Iris pigment epithelial cell (primary cell): ENCODE measurements at regions not wholly inside any gene's neighbourhood (a gene's known extent, or its start where the extent isn't known, plus 50 kb on each side); places are given as distances from the start of the nearest gene placed in this dataset.

Source experiments
- DNase-seq: peaks from one replicate; pipeline ENCODE4 v3.0.0-alpha.2; 2011; ENCODE audit warnings: low read depth

DNA sequence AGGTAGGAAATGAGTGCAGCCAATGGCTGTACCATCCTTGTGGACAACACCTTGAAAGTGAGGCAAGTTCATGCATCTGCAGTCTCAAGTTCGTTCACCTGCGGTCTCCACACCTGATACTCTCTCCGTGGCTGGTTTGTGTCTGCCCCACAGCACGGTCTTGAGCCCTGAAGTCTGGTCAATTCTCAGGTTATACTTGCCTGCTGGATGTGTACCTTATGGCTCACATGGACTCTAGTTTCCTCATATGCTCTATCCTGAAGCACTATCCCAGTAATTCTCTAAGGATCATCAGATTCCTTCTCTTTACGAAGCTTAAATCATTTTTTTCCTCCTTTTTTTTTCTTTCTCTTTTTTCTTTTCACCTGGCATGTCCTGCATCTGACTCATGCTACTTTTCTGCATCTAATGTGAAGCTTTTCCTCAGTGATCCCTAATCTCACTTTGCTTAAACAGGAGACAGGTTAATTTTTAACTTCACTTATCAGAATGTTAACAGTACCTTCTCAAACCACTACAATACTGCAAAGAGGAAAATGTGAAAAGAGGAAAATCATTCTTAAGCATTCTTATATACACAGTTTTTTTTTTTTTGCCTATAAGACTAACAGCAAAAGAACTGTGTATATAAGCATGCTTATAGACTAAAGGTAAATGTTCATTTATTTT, 511.2 kb downstream of the SOX11 start:
- DNase-seq = no peak

- DNase-seq = no peak
Measured at GRCh38 chr2:6206882-6207281, 514.7 kb downstream of the SOX11 start.

DNA sequence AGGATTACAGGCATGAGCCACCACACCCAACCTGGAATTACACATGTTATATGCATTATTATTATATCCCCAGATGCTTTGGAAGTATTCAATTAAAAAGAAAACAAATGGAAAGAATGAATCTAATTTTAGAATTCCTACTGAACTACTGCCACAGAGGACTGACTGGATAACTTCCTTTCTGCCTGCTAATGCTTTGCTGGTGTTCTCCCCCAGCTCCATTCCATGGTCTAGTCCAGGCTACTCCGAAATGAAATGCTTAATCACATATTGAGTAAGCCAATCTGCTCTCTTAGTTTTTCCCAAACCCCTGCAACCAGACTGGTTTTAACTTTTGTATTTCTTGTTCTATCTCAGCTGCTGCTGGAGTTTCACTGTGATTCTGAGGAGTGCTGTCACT, 519.1 kb downstream of the SOX11 start:
- DNase-seq = no peak

DNA sequence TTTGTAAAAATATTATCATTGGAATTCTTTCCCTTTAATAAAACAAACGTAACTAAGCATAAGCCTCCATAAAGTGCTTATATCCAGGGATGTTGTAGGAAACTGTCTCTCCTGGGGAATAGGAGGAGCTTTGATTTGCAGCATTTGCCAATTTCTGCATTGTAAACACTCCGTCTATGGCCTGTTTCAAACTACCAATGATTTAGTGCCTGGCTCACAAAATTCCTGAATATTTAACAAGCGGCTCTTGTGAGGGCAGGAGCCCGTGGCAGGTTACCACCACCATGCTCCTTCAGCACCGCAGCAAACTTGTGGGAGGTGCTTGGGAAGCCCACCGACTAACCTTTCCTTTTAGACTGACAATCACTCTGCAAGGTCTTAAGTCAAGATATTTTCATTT, 520.3 kb downstream of the SOX11 start:
- no peak for DNase-seq

DNA sequence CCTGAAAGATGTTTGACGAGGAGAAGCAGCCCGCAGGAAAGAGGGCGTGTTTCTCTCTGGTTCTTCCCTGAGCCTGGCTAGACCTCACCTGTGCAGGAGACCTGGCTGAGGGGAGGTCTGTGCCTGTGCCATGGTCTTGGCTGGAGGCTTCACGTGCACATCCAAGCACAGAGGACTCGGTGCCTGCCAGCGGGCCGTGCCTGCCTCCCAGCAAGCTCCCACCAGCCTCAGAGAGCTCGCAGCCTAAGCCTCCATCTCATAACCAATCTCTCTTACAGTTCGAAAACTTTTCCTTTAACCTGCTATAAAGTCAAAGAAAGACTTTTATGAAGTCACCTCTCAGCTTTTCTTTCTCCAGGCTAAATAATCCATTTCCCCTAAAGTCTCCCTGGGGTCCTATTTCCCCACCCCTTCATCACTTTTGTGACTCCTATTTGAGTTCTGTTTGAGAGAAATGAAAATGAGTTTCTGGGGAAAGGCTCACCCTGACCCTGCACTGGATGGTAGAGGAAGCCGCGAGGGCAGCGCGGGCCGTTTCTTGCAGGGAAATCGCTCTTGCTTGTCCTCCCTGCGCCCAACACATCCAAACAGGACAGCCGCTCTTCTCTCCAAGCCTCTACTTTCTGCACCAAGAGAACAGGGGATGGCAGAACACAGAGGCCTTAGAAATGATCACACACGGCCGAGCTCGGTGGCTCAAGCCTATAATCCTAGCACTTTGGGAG, 521.0 kb downstream of the SOX11 start:
- no peak for DNase-seq

- no peak for DNase-seq
Measured at GRCh38 chr2:6214471-6214870, 522.3 kb downstream of the SOX11 start.

DNA sequence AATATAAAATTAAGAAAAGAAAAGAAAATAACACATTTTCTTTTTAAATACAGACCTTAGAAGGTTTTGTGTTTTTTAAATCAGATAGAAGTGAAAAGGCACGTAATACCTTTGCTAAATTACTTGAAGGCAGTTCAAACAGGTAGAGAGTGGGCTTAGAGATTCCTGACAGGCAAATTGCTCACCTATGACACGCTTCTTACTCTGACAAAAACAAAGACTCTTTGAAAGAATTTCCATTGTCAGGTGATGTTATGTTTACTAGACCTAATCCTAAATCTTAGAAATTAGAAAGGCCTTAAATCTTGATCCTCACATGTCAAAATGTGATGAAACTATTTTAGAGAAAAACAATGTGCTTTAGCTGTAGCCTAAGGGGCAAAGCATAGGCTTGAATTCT, 522.9 kb downstream of the SOX11 start:
- DNase-seq = no peak

- DNase-seq = no peak
Measured at GRCh38 chr2:6216234-6216633, 524.0 kb downstream of the SOX11 start.

- no peak for DNase-seq
Measured at GRCh38 chr2:6218926-6219325, 526.7 kb downstream of the SOX11 start.

GRCh38 chr2:6219906-6220305, 527.7 kb downstream of the SOX11 start:
- DNase-seq = no peak

DNA sequence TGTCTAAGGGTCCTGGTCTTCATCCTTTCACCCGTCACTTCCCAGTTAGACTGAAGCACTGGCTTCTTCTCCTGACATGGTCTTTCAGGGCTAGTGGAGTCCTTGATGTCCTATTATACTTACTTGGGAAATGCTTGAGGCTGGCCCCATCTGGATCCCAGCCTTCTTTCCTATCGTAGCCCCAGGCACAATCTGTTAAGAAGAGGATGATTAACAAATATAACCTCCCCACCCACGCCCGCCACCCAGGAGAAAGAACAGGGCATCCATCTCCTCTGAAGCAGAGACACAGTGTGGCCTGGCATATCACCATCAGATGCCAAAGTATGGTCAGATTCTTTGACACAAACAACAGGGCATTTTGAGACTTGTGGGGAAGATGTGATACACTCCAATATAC, 530.1 kb downstream of the SOX11 start:
- DNase-seq = no peak

DNA sequence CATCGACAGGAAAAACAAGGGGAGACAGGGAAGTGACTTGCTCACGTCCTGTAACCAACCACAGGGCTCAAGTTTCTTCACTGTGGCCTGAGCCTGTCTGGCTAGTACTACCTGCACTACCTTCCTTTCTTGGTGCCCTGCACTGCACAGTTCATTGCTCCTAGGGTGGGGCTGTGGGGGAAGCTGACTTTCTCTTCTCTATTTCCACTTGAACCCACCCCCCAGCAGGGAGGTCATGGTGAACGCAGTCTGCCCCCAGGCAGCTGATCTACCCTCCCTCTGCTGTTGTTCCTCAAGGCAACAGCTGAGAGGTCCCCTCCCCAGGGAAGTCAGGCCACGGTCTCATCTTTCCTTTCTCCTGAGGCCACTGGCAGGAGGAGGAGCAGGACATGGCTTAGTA, 532.1 kb downstream of the SOX11 start:
- no peak for DNase-seq

- DNase-seq = no peak
Measured at GRCh38 chr2:6228251-6228650, 536.1 kb downstream of the SOX11 start.

DNA sequence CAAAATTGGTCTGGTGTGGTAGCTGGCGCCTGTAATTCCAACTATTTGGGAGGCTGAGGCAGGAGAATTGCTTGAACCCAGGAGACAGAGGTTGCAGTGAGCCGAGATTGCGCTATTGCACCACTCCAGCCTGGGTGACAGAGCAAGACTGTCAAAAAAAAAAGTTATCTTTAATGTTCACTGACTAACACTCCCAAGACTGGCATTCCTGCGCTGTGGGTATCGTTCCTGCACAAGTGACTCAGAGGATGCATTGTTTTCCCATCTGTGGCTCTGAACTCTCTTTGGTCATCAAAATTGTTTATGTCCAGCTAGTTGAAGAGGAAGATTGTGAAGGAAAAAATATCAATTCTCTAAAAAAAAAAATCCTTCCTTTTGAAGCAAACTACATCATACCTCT, 539.0 kb downstream of the SOX11 start:
- peak; percentile 48 for DNase-seq

- DNase-seq = no peak
Measured at GRCh38 chr2:6233993-6234392, 541.8 kb downstream of the SOX11 start.

DNA sequence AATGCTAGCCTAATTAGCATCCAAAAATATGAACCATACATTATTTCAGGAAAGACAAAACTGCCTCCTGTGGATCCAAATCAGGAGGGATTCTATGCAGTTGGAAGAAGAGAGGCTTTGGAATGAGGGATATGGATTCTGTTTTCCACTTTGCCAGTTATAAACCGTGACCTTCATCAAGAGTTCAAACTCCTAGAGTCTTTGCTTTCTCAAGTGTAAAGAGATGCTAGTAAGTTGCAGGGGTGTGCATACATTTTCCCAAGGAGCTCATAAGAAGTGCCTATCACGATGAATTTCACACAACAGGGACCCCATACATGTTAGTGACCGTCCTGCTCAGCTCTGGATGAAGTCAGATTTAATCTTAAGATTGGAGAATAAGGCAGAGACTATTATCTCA, 542.5 kb downstream of the SOX11 start:
- DNase-seq = no peak

DNA sequence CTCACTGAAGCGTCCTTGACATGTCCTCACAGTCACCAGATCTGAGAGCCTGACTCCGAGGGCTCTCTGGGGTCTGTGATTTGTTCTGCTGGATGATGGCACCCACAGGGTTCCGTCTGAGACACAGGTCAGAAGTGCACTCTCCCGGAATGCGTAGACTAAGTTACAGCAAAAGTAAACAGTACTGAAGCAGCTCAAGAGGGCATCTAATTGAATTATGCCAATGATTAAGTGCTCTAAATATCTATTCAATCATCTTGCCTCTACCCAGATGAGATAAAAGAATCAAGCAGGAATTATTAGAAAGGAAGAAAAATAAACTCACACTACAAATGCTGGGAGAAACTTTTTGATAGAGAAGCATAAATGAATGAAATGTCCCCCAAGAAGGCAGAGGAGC, 544.1 kb downstream of the SOX11 start:
- no peak for DNase-seq

DNA sequence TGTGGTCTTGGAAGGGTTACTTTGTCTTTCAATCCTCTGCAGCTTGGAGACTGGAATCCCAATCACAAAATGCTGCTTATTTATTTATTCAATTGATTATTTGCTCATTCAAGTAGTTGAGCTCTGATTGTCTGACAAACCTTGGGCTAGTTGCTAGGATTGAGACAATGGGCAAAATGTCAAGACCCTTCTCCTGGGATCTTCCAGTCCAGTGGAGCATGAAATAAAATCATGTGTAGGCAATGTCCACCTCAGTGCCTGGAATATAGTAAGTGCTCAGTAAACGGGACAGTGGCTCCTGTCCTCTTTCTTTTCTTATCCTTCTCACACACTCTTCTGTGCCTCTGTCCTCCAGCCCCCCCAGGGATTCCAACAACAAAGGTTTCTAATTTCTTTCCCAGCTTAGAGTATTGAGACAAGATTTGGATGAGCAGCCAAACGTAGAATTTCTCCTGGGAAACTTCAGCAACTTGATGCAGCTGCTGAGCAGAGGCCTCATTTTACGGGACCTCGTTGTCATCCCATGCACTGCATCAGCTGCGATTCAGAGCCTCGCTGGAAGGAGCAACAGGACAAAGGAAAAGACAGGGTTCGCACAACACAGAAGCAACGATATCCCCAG, 545.0 kb downstream of the SOX11 start:
- DNase-seq = no peak

- DNase-seq = no peak
Measured at GRCh38 chr2:6249557-6249956, 557.4 kb downstream of the SOX11 start.

- DNase-seq = no peak
Measured at GRCh38 chr2:6254441-6254840, 562.3 kb downstream of the SOX11 start.

GRCh38 chr2:6264198-6264597, 572.0 kb downstream of the SOX11 start:
- no peak for DNase-seq

GRCh38 chr2:6281524-6281923, 584.2 kb downstream of the CMPK2 start:
- no peak for DNase-seq

DNA sequence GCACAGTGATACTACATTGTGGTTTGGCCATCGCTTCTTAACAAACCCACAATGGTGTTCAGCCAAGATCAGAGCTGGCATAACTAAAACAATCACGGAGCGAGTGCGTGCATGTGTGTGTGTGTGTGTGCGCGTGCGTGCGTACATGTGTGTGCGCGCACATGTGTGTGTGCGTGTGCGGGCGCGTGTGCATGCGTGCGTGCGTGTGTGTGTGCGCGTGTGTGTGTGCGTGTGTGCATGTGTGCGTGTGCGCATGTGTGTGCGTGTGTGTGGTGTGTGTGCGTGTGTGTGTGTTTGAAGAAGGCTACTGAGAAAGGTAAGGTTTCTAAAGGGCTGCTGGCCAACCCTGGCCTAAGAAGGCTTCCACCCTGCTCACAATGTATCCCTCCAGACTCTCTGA, 582.4 kb downstream of the CMPK2 start:
- DNase-seq = no peak

DNA sequence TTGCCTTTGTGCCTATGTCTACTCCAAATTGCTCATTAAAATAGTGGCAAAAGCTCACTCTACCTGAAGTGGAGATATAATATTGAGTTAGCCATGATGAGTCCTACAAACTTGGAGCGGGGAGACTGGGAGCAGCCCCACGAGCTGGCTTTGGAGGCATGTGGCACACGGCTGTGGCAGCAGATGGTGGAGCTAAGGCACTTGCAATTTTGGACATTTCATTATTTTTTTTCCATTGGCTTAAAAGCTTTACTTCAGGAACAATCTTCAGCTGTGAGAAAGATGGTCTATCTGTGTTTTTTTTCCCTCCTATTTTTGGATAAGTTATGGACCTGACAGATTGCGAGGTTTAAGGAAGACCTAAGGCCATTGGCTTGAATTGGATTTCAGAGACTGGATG, 578.3 kb downstream of the CMPK2 start:
- no peak for DNase-seq
